Psoas muscle (tissue), 7 donors: ENCODE measurements at regions not wholly inside any gene's neighbourhood (a gene's known extent, or its start where the extent isn't known, plus 50 kb on each side); places are given as distances from the start of the nearest gene placed in this dataset.
"Not testable (repeated sequence)": the region's sequence is repeated elsewhere in the genome, so short reads cannot be mapped to it uniquely, and the experiment has no call there.

Experiments used
- ATAC-seq, 4 donors: fragments of 200-7000 bp; cut with Tn5 transposase; one replicate each; pipeline ENCODE4 v1.9.1; 2020; ENCODE audit warnings: moderate library complexity in 3 of 4, mild to moderate bottlenecking in 2 of 4
- DNase-seq, 2 donors: peaks; one replicate each; pipeline ENCODE4 v3.0.0-alpha.2; 2020
- H3K27ac ChIP-seq: fragments of 200-600 bp; one replicate; pipeline ENCODE4 v1.8.0; 2022
- H3K27me3 ChIP-seq, 3 donors: fragments of 200-600 bp in 1 of 3; one replicate each; pipeline versions ENCODE4 v1.6.1 to v1.8.0; 2013 to 2022; ENCODE audit warnings: low read length in 2 of 3, mild to moderate bottlenecking in 2 of 3, moderate library complexity in 1 of 3; ENCODE audit not compliant: insufficient read depth in 3 of 3
- H3K36me3 ChIP-seq, 2 donors: fragments of 200-600 bp in 1 of 2; one replicate each; pipeline versions ENCODE4 v1.6.1 to v1.8.0; 2013 to 2022; ENCODE audit warnings: low read depth in 1 of 2, mild to moderate bottlenecking in 1 of 2, moderate library complexity in 1 of 2; ENCODE audit not compliant: insufficient read depth in 1 of 2
- H3K4me1 ChIP-seq: fragments of 200-600 bp; one replicate; pipeline ENCODE4 v1.8.0; 2022
- H3K4me3 ChIP-seq: fragments of 200-600 bp; one replicate; pipeline ENCODE4 v1.8.0; 2022; ENCODE audit warnings: mild to moderate bottlenecking
- H3K9me3 ChIP-seq: fragments of 200-600 bp; one replicate; pipeline ENCODE4 v1.8.0; 2022
- CTCF ChIP-seq: fragments of 200-600 bp; IDR thresholded peaks from one replicate; pipeline ENCODE4 v1.8.0; 2022; ENCODE audit warnings: antibody characterized with exemption
- WGBS, 3 donors: extraction: QIAGEN DNeasy Blood & Tissue Kit; methylation state at CpG; one replicate each; pipeline versions ENCODE4 v1.1.6 to v1.1.7; 2013; 5-methylcytosine and 5-hydroxymethylcytosine counted together
- intact Hi-C, 2 donors: fragments of 100-400 bp; cut with DNase I; formaldehyde crosslinking; loops; one replicate each; pipeline versions ENCODE4 v1.11.0 to v1.14.2; 2022
- donor health status: healthy with polysubstance abuse.
- donor health status: DM: no; HTN: no; CAD: no; lungs with moderate emphysema.
- donor health status: Bipolar disorder and iron deficiency.
- donor health status: healthy.
- donor health status: DM: yes; HTN: yes; CAD: no.
- donor health status: DM: no; HTN: no; CAD: no.
- donor health status: DM: yes; HTN: yes; CAD: no.

- WGBS, 3 donors = 40 to 53% (median 41%) methylated on average over 4 of the region's 4 CpGs
- Histone ChIP-seq H3K4me3 (no peak overlapping the region), H3K36me3 (no peaks in the 10 kb centered on the region), H3K4me1 (no peaks in the 10 kb centered on the region), H3K27me3 (no peaks in the 10 kb centered on the region), H3K27ac (no peak overlapping the region), H3K9me3 (no peaks in the 10 kb centered on the region)
- no peak for DNase-seq
- ATAC-seq = no peak
- intact Hi-C loops = no loop called here
- no peak for TF ChIP-seq CTCF
These were observed 621.4 kb upstream of the GBE1 start for GRCh38 chr3:82382831-82383230.

GRCh38 chr3:82378392-82378791 lies 616.9 kb upstream of the GBE1 start:
- Histone ChIP-seq H3K4me1 (no peaks in the 10 kb centered on the region), H3K27ac (no peak overlapping the region), H3K4me3 (no peak overlapping the region), H3K27me3 (no peaks in the 10 kb centered on the region), H3K36me3 (no peaks in the 10 kb centered on the region), H3K9me3 (no peaks in the 10 kb centered on the region)
- intact Hi-C loops = no loop called here
- ATAC-seq (no peak), DNase-seq (no peak)
- no peak for TF ChIP-seq CTCF
- 19 to 37% (median 30%) methylated on average over 2 of the region's 2 CpGs for WGBS, 3 donors

- no peaks in the 10 kb centered on the region for H3K36me3 ChIP-seq
- no peaks in the 10 kb centered on the region for H3K9me3 ChIP-seq
- no peak overlapping the region for H3K27ac ChIP-seq
- no peaks in the 10 kb centered on the region for H3K27me3 ChIP-seq
- WGBS, 3 donors = 83 to 92% (median 91%) methylated on average over 3 of the region's 3 CpGs
- no peaks in the 10 kb centered on the region for H3K4me1 ChIP-seq
- ATAC-seq = no peak
- TF ChIP-seq CTCF = no peak
- no peak overlapping the region for H3K4me3 ChIP-seq
- intact Hi-C loops = no loop called here
- no peak for DNase-seq
These were observed 615.4 kb upstream of the GBE1 start for GRCh38 chr3:82376883-82377282.

GRCh38 chr3:82373833-82374232 lies 612.4 kb upstream of the GBE1 start:
- H3K4me3 ChIP-seq, DNase-seq, intact Hi-C loops, H3K4me1 ChIP-seq, H3K27me3 ChIP-seq, H3K9me3 ChIP-seq, ATAC-seq, H3K27ac ChIP-seq, H3K36me3 ChIP-seq: not testable (repeated sequence)
- 67 to 82% (median 79%) methylated on average over 4 of the region's 4 CpGs for WGBS, 3 donors

- H3K9me3 ChIP-seq = no peaks in the 10 kb centered on the region
- ATAC-seq = no peak
- WGBS, 3 donors = 83 to 90% (median 84%) methylated on average over 4 of the region's 4 CpGs
- H3K27ac ChIP-seq = no peak overlapping the region
- H3K4me3 ChIP-seq = no peak overlapping the region
- TF ChIP-seq CTCF = no peak
- no peaks in the 10 kb centered on the region for H3K4me1 ChIP-seq
- no peak for DNase-seq
- intact Hi-C loops = no loop called here
- no peaks in the 10 kb centered on the region for H3K27me3 ChIP-seq
- H3K36me3 ChIP-seq = no peaks in the 10 kb centered on the region
These were observed 603.4 kb upstream of the GBE1 start for GRCh38 chr3:82364827-82365226.
